ENCODE measurements at regions not wholly inside any gene's neighbourhood (a gene's known extent, or its start where the extent isn't known, plus 50 kb on each side); places are given as distances from the start of the nearest gene placed in this dataset.
A peak's percentile ranks its signal among the peaks of the same experiment; 100 is the strongest.

DNA sequence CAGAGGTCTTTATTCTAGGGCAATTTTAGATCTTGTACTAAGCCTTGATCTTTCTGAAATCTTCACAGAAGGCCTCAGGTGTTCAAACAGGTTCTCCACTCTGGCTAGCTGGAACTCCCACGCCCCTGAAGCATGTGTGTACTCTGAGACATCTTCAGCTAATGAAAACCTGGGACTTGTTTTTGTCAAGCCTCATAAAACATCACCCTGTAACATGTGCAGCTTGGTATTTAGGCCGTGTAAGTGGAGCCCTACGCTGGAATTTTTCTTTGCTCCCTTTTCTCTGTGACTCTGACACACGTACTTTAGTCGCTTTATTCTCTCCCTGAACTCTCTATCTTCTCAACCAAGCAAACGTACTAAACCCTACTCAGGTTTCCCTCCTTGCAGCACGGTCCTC is 701.9 kb upstream of the ZP4 start:
- CTCF ChIA-PET: no interaction called here
- Histone ChIP-seq H3K9me3 (ENCODE audit: low read length) (no peaks in the 10 kb centered on the region), H3K27ac (ENCODE audit: low read depth, low read length) (no peak overlapping the region), H3K4me1 (ENCODE audit: insufficient read depth, low read length) (no peaks in the 10 kb centered on the region), H3K36me3 (ENCODE audit: insufficient read depth, low read length) (no peaks in the 10 kb centered on the region), H3K4me3 (ENCODE audit: low read length) (no peak overlapping the region), H3K27me3 (ENCODE audit: insufficient read depth, low read length, poor library complexity, severe bottlenecking) (no peaks in the 10 kb centered on the region)
- no peak overlapping the region for H3K27ac Mint-ChIP-seq
- no peaks in the 10 kb centered on the region for H3K4me1 Mint-ChIP-seq
- no peak overlapping the region for H3K4me3 Mint-ChIP-seq
- H3K9me3 Mint-ChIP-seq: peaks cover 2 to 23% (median 8%) of the 10 kb centered on the region in 5 donors
- H3K36me3 Mint-ChIP-seq: no peaks in the 10 kb centered on the region
- DNase-seq: no peak
- H3K27me3 Mint-ChIP-seq: no peaks in the 10 kb centered on the region
- POLR2A ChIA-PET: no interaction called here

DNA sequence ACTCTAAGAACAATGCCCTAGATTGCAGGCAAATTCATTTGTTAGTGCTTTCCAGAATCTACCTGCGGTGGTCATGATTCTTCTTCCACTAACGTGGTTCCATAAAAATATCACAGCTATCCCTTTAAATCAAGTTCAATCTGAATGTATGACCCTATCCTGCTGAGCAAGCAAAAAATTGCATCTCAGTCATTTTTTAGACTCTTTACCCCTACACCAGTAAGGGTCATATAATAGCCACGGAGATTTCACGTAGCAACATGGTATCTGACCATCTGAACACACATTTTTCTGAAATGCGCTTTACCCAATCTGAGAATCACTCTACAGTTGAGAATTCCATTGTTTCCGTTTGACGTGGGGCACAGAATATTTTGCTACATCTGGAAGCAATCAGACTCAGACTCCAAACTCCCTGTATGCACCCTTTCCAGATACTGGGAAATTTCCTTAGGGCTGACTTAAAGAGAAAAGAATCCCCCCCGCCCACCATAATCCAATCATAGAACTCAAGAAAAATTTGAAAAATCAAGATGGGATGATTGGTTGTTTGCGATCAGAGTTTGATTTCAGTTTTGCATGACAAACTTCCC is 699.2 kb upstream of the ZP4 start:
- Histone ChIP-seq H3K27me3 (ENCODE audit: insufficient read depth, low read length, poor library complexity, severe bottlenecking) (no peaks in the 10 kb centered on the region), H3K27ac (ENCODE audit: low read depth, low read length) (no peak overlapping the region), H3K9me3 (ENCODE audit: low read length) (no peaks in the 10 kb centered on the region), H3K36me3 (ENCODE audit: insufficient read depth, low read length) (no peaks in the 10 kb centered on the region), H3K4me3 (ENCODE audit: low read length) (no peak overlapping the region), H3K4me1 (ENCODE audit: insufficient read depth, low read length) (no peaks in the 10 kb centered on the region)
- POLR2A ChIA-PET: no interaction called here
- H3K36me3 Mint-ChIP-seq: no peaks in the 10 kb centered on the region
- CTCF ChIA-PET: no interaction called here
- peaks cover 0 to 26% (median 5%) of the 10 kb centered on the region in 5 donors for H3K9me3 Mint-ChIP-seq
- no peak overlapping the region for H3K27ac Mint-ChIP-seq
- no peak for DNase-seq
- no peaks in the 10 kb centered on the region for H3K4me1 Mint-ChIP-seq
- H3K27me3 Mint-ChIP-seq: no peaks in the 10 kb centered on the region
- no peak overlapping the region for H3K4me3 Mint-ChIP-seq

DNA sequence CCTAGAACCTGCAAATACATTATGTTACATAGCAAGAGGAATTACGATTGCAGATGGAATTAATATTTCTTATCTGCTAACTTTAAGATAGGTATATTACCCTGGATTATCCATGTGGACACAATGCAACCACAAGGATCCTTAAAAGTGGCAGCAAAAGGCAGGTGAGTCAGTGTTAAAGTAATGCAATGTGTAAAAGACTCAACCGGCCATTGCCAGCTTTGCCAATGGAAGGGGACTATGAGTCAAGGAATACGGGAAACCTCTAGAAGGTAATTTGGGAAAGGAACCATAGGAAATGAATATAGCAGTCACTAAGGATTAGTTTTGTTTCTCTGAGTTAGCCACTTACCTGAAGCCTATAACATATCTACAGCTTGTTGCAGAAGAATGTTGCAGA is 692.1 kb upstream of the ZP4 start:
- ChIA-PET POLR2A (no interaction called here), CTCF (no interaction called here)
- Mint-ChIP-seq H3K36me3 (no peaks in the 10 kb centered on the region), H3K4me3 (no peak overlapping the region), H3K27me3 (no peaks in the 10 kb centered on the region), H3K27ac (no peak overlapping the region), H3K9me3 (peaks cover 2 to 23% (median 8%) of the 10 kb centered on the region in 5 donors), H3K4me1 (no peaks in the 10 kb centered on the region)
- no peak overlapping the region for H3K27ac ChIP-seq (ENCODE audit: low read depth, low read length)
- no peaks in the 10 kb centered on the region for H3K36me3 ChIP-seq (ENCODE audit: insufficient read depth, low read length)
- no peaks in the 10 kb centered on the region for H3K9me3 ChIP-seq (ENCODE audit: low read length)
- H3K4me1 ChIP-seq (ENCODE audit: insufficient read depth, low read length): no peaks in the 10 kb centered on the region
- no peak for DNase-seq
- H3K4me3 ChIP-seq (ENCODE audit: low read length): no peak overlapping the region
- H3K27me3 ChIP-seq (ENCODE audit: insufficient read depth, low read length, poor library complexity, severe bottlenecking): no peaks in the 10 kb centered on the region

DNA sequence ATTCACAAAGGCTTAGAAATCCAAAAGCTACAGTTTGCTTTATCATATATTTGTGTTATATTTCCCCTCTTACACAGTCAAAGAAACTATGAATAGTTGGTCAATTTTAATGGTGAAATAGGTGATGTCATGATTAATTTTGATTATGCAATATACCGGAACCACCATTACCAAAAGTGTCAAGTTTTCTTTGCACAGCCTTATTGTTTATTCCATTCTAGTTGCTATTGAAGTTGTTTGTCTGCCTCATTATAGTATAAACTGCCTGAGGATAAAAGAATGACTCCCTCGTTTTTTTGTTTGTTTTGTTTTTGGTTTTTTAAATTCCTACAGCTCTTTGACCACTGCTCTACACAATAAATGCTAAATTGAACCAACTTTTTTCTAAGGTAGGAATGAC is 690.6 kb upstream of the ZP4 start:
- Histone ChIP-seq H3K4me1 (ENCODE audit: insufficient read depth, low read length) (no peaks in the 10 kb centered on the region), H3K36me3 (ENCODE audit: insufficient read depth, low read length) (no peaks in the 10 kb centered on the region), H3K9me3 (ENCODE audit: low read length) (no peaks in the 10 kb centered on the region), H3K27ac (ENCODE audit: low read depth, low read length) (no peak overlapping the region), H3K4me3 (ENCODE audit: low read length) (no peak overlapping the region), H3K27me3 (ENCODE audit: insufficient read depth, low read length, poor library complexity, severe bottlenecking) (no peaks in the 10 kb centered on the region)
- Mint-ChIP-seq H3K27ac (no peak overlapping the region), H3K9me3 (peaks cover 7 to 30% (median 11%) of the 10 kb centered on the region in 5 donors), H3K27me3 (no peaks in the 10 kb centered on the region), H3K4me3 (no peak overlapping the region), H3K36me3 (no peaks in the 10 kb centered on the region), H3K4me1 (no peaks in the 10 kb centered on the region)
- no peak for DNase-seq
- ChIA-PET POLR2A (no interaction called here), CTCF (no interaction called here)

DNA sequence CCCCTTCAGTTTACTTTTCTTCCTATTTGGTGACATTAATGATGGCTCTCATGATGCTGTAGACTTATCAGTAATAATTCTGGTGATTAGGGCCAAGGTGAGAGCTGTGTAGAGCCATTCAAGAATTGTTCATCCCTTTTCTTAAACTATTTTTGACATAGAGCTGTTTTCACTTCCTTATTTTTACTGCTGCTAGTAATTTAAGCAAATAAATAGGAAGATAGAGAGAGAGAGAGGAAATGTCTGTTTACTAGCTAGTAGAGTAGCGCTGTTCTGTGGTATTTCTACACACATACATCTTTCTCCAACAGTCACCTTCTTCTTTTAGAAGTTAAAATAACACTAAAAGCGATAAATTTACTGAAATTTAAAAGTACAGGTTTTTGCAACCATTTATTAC is 678.0 kb upstream of the ZP4 start:
- Mint-ChIP-seq H3K4me1 (no peaks in the 10 kb centered on the region), H3K9me3 (peaks cover 6 to 22% (median 9%) of the 10 kb centered on the region in 5 donors), H3K27ac (no peak overlapping the region), H3K27me3 (peaks cover 0 to 1% of the 10 kb centered on the region in 2 donors), H3K4me3 (no peak overlapping the region), H3K36me3 (no peaks in the 10 kb centered on the region)
- ChIA-PET POLR2A (no interaction called here), CTCF (no interaction called here)
- no peak overlapping the region for H3K4me3 ChIP-seq (ENCODE audit: low read length)
- no peaks in the 10 kb centered on the region for H3K4me1 ChIP-seq (ENCODE audit: insufficient read depth, low read length)
- DNase-seq: no peak
- H3K27me3 ChIP-seq (ENCODE audit: insufficient read depth, low read length, poor library complexity, severe bottlenecking): no peaks in the 10 kb centered on the region
- H3K9me3 ChIP-seq (ENCODE audit: low read length): no peaks in the 10 kb centered on the region
- H3K27ac ChIP-seq (ENCODE audit: low read depth, low read length): no peak overlapping the region
- no peaks in the 10 kb centered on the region for H3K36me3 ChIP-seq (ENCODE audit: insufficient read depth, low read length)

DNA sequence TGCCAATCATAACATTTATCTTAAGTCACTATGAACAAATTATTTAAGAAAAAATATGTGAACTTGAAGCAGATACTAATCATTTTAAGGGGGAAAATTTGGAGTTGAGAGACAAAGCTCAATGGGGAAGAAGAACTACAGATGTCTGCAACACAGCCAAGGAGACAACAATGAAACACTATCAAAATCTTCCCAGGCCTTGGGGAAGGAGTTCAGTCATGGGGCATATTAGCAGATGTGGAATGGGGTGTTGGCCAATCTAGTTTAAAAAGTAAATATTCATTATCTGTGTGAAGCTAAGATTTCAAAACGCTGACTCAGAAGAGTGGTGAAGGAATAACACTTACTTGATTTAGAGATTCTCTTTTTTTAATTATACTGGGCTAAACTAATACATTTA is 671.6 kb upstream of the ZP4 start:
- no peak for DNase-seq
- Mint-ChIP-seq H3K27ac (no peak overlapping the region), H3K27me3 (no peaks in the 10 kb centered on the region), H3K9me3 (peaks cover 11 to 44% (median 17%) of the 10 kb centered on the region in 5 donors), H3K4me3 (no peak overlapping the region), H3K4me1 (no peaks in the 10 kb centered on the region), H3K36me3 (no peaks in the 10 kb centered on the region)
- H3K36me3 ChIP-seq (ENCODE audit: insufficient read depth, low read length): no peaks in the 10 kb centered on the region
- H3K9me3 ChIP-seq (ENCODE audit: low read length): no peaks in the 10 kb centered on the region
- no peaks in the 10 kb centered on the region for H3K4me1 ChIP-seq (ENCODE audit: insufficient read depth, low read length)
- no peaks in the 10 kb centered on the region for H3K27me3 ChIP-seq (ENCODE audit: insufficient read depth, low read length, poor library complexity, severe bottlenecking)
- CTCF ChIA-PET: no interaction called here
- H3K27ac ChIP-seq (ENCODE audit: low read depth, low read length): no peak overlapping the region
- no peak overlapping the region for H3K4me3 ChIP-seq (ENCODE audit: low read length)
- POLR2A ChIA-PET: no interaction called here

DNA sequence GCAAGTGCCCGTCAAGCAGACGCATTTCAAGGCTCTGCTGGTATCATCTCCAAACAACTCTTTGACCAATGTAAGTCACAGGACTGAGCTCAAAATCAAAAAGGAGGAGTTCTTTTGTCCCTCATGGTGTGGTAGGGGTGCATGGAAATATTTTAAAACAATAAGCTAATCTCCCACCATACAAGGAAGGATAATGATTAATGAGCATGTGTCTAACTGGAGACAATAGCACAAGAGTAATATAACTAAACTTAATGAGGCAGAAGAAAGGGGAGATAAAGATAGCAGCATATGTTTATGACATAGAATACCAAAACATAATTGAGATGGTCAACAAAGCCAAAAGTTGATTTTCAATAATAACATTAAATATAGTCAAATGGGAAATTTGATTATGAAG is 668.0 kb upstream of the ZP4 start:
- no peak for DNase-seq
- Histone ChIP-seq H3K4me1 (ENCODE audit: insufficient read depth, low read length) (no peaks in the 10 kb centered on the region), H3K4me3 (ENCODE audit: low read length) (no peak overlapping the region), H3K27ac (ENCODE audit: low read depth, low read length) (no peak overlapping the region), H3K27me3 (ENCODE audit: insufficient read depth, low read length, poor library complexity, severe bottlenecking) (no peaks in the 10 kb centered on the region), H3K9me3 (ENCODE audit: low read length) (no peaks in the 10 kb centered on the region), H3K36me3 (ENCODE audit: insufficient read depth, low read length) (no peaks in the 10 kb centered on the region)
- Mint-ChIP-seq H3K9me3 (peaks cover 7 to 45% (median 11%) of the 10 kb centered on the region in 5 donors), H3K36me3 (no peaks in the 10 kb centered on the region), H3K27ac (no peak overlapping the region), H3K4me1 (no peaks in the 10 kb centered on the region), H3K4me3 (no peak overlapping the region), H3K27me3 (no peaks in the 10 kb centered on the region)
- ChIA-PET CTCF (no interaction called here), POLR2A (no interaction called here)

DNA sequence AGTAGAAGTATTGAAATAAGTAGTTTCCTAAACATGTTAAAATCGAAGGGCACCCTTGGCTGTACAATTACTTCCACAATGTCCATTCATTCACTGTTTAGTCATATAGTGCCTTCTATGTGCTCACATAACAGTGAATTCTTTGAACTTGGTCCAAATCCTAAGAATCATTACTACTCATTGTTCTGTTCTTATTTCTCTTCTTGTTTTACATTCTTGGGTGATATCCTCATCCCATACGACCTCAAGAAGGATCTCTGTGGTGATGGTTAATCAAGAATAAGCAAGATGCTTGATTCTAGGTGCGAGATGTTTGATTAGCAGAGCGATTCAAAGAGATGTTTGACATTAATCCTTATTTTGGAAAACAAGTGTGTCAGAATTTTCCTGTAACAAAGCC is 667.4 kb upstream of the ZP4 start:
- Histone ChIP-seq H3K4me1 (ENCODE audit: insufficient read depth, low read length) (no peaks in the 10 kb centered on the region), H3K27me3 (ENCODE audit: insufficient read depth, low read length, poor library complexity, severe bottlenecking) (no peaks in the 10 kb centered on the region), H3K4me3 (ENCODE audit: low read length) (no peak overlapping the region), H3K27ac (ENCODE audit: low read depth, low read length) (no peak overlapping the region), H3K36me3 (ENCODE audit: insufficient read depth, low read length) (no peaks in the 10 kb centered on the region), H3K9me3 (ENCODE audit: low read length) (no peaks in the 10 kb centered on the region)
- Mint-ChIP-seq H3K9me3 (peaks cover 3 to 39% (median 7%) of the 10 kb centered on the region in 5 donors), H3K4me1 (no peaks in the 10 kb centered on the region), H3K27ac (no peak overlapping the region), H3K36me3 (no peaks in the 10 kb centered on the region), H3K27me3 (no peaks in the 10 kb centered on the region), H3K4me3 (no peak overlapping the region)
- CTCF ChIA-PET: no interaction called here
- POLR2A ChIA-PET: no interaction called here
- no peak for DNase-seq

DNA sequence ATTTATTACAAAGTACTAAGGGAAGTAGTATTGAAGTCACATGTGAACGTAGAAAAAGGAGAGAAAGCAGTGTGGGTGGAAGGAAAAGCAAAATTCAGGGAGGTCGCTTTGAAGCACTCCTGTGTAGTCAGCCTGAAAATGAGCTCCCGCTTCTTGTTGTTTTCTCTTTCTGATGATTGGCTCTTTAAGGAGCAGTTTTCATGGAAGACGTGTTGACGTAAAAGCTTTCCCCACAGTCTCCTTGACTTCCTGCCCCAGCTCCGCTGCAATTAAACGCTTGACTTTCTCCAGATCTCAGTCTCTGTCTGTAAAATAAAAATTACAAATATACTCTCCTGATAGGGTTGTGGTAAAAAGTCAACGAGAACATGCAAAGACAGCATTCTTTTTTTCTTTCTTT is 661.5 kb upstream of the ZP4 start:
- H3K4me3 ChIP-seq (ENCODE audit: low read length): no peak overlapping the region
- CTCF ChIA-PET: interaction anchor here (0.9 kb wide), 1 partner anchor 243 kb away, joined by 3 read pairs; no protein-coding TSS in a partner anchor
- H3K36me3 ChIP-seq (ENCODE audit: insufficient read depth, low read length): no peaks in the 10 kb centered on the region
- DNase-seq: no peak
- no peak overlapping the region for H3K27ac ChIP-seq (ENCODE audit: low read depth, low read length)
- POLR2A ChIA-PET: no interaction called here
- no peaks in the 10 kb centered on the region for H3K27me3 ChIP-seq (ENCODE audit: insufficient read depth, low read length, poor library complexity, severe bottlenecking)
- no peak overlapping the region for H3K4me3 Mint-ChIP-seq
- H3K9me3 ChIP-seq (ENCODE audit: low read length): no peaks in the 10 kb centered on the region
- no peaks in the 10 kb centered on the region for H3K4me1 ChIP-seq (ENCODE audit: insufficient read depth, low read length)
- H3K27ac Mint-ChIP-seq: peak overlapping the region in 1 of 8 donors; percentile 27
- H3K9me3 Mint-ChIP-seq: peaks cover 3 to 41% (median 6%) of the 10 kb centered on the region in 5 donors
- no peaks in the 10 kb centered on the region for H3K36me3 Mint-ChIP-seq
- H3K4me1 Mint-ChIP-seq: no peaks in the 10 kb centered on the region
- H3K27me3 Mint-ChIP-seq: no peaks in the 10 kb centered on the region
